Adrenal gland (tissue), 5 donors: ENCODE measurements at regions not wholly inside any gene's neighbourhood (a gene's known extent, or its start where the extent isn't known, plus 50 kb on each side); places are given as distances from the start of the nearest gene placed in this dataset.
"Not testable (repeated sequence)": the region's sequence is repeated elsewhere in the genome, so short reads cannot be mapped to it uniquely, and the experiment has no call there.

Experiments used
- POLR2A ChIP-seq, 2 donors: fragments of 450-650 bp; IDR thresholded peaks; one replicate each; pipeline ENCODE4 v1.6.1; 2017; ENCODE audit warnings: antibody characterized with exemption in 2 of 2, mild to moderate bottlenecking in 2 of 2, moderate library complexity in 1 of 2
- TF ChIP-seq, protein P1 (sequence below), 6 experiments: fragments of 450-650 bp in 4 of 6; fragments of 200-600 bp in 2 of 6; sonication (generic) in 1 of 6; IDR thresholded peaks; 1 replicate in 5 of 6; 2 replicates in 1 of 6; pipeline versions ENCODE4 v1.5.1 to v1.8.0; 2016 to 2021; ENCODE audit warnings: antibody characterized with exemption in 6 of 6, mild to moderate bottlenecking in 2 of 6, moderate library complexity in 1 of 6
- donor health status: DM: no; HTN: no; CAD: no.

DNA sequence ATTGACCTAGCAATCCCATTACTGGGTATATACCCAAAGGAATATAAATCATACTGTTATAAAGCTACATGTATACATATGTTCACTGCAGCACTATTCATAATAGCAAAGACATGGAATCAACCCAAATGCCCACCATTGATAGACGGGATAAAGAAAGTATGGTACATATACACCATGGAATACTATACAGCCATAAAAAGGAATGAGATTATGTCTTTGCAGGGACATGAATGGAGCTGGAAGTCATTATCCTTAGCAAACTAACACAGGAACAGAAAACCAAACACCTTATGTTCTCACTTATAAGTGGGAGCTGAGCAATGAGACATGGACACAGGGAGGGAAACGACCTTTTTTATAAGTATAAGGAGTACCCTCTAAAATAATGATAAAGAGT, 113.0 kb upstream of the TSPAN8 start:
- TF ChIP-seq, protein P1, sequence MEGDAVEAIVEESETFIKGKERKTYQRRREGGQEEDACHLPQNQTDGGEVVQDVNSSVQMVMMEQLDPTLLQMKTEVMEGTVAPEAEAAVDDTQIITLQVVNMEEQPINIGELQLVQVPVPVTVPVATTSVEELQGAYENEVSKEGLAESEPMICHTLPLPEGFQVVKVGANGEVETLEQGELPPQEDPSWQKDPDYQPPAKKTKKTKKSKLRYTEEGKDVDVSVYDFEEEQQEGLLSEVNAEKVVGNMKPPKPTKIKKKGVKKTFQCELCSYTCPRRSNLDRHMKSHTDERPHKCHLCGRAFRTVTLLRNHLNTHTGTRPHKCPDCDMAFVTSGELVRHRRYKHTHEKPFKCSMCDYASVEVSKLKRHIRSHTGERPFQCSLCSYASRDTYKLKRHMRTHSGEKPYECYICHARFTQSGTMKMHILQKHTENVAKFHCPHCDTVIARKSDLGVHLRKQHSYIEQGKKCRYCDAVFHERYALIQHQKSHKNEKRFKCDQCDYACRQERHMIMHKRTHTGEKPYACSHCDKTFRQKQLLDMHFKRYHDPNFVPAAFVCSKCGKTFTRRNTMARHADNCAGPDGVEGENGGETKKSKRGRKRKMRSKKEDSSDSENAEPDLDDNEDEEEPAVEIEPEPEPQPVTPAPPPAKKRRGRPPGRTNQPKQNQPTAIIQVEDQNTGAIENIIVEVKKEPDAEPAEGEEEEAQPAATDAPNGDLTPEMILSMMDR (IDR thresholded peaks at IDR 0.05): not testable (repeated sequence)
- TF ChIP-seq POLR2A (IDR thresholded peaks at IDR 0.05): not testable (repeated sequence)
